GM12875 (cell line): ENCODE measurements at regions not wholly inside any gene's neighbourhood (a gene's known extent, or its start where the extent isn't known, plus 50 kb on each side); places are given as distances from the start of the nearest gene placed in this dataset.

ENCODE experiments used
- H3K4me3 ChIP-seq: one replicate; pipeline ENCODE4 v1.5.1; 2011; ENCODE audit warnings: low read depth, low read length, control low read depth
- TF ChIP-seq, protein P1 (sequence below): IDR thresholded peaks from 2 replicates; pipeline ENCODE4 v1.5.1; 2011; ENCODE audit warnings: low read depth, mild to moderate bottlenecking, control low read depth, inconsistent platforms, low read length, moderate library complexity, borderline replicate concordance; ENCODE audit not compliant: insufficient read depth

DNA sequence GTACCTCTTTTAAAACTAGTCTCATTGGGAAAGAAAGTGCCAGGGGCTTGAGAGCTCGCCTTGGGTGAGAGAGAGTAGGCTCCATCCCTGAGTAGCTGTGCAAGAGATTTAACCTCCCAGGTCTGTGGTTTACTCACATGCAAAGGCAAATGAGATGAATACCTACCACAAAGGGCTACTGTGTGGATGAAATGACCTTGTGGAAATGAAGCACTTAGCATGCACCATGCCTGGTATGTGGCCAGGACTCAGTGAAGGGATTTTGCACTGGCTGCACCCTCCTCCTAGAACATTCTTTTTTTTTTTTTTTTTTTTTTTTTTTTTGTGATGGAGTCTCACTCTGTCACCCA is 120.3 kb downstream of the PROX1 start:
- TF ChIP-seq, protein P1, sequence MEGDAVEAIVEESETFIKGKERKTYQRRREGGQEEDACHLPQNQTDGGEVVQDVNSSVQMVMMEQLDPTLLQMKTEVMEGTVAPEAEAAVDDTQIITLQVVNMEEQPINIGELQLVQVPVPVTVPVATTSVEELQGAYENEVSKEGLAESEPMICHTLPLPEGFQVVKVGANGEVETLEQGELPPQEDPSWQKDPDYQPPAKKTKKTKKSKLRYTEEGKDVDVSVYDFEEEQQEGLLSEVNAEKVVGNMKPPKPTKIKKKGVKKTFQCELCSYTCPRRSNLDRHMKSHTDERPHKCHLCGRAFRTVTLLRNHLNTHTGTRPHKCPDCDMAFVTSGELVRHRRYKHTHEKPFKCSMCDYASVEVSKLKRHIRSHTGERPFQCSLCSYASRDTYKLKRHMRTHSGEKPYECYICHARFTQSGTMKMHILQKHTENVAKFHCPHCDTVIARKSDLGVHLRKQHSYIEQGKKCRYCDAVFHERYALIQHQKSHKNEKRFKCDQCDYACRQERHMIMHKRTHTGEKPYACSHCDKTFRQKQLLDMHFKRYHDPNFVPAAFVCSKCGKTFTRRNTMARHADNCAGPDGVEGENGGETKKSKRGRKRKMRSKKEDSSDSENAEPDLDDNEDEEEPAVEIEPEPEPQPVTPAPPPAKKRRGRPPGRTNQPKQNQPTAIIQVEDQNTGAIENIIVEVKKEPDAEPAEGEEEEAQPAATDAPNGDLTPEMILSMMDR: no peak
- H3K4me3 ChIP-seq: no peak overlapping the region

DNA sequence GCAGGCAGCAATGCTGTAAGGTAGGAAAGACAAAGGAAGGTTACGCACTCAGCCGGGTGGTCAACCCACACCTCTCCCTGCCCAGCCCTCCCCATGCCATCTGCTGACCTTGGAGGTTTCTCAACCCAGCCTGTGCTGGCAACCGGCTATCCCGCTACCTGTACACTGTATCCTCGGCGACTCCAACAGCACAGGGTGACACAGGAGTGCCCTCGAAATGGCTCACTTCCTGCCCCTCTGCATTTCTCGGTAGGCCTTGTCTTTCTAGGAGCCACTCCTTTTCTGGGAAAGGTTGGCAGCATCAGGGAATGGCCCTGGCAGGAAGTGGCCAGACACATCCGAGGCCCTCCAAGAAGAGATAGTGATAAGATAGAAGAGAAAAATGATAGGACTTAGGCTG is 124.0 kb downstream of the PROX1 start:
- no peak overlapping the region for H3K4me3 ChIP-seq
- TF ChIP-seq, protein P1: no peak

DNA sequence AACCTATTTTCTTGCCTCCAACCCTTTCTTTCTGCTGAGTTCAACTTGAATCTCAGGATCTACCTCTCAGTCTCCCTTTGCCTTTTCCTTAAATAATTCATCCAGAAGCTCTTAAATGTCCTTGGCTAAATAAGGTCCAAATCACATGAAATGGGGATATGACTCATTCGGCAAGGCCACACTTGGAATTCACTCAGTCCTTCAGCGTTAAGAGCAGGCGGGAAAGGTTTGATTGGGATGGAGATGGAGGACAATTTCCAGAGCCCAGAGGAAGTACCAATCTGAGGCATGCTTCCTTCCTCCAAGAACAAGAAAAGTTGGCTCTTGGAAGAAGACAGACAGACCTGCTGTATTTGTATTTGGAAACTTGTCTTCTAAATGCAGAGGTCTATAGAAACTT is 128.5 kb downstream of the PROX1 start:
- H3K4me3 ChIP-seq: no peak overlapping the region
- TF ChIP-seq, protein P1: no peak

DNA sequence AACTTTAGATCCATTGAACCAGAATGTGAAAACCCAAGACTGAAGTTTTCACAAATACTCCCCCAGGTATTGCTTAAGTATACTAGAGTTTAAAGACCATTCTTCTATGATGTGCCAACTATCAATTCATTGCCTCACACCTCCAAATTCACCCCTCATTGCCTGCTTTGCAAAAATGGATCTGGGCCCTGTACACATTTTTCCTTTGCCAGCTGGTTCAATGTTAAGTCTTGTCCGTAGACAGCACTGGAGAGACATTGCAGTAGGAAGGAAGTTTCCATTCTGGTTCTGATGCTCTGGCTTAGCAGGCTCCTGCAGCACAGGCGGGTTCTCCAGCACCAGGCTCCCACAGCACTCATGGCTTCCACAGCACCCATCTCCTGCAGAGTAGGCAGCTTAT is 130.0 kb downstream of the PROX1 start:
- TF ChIP-seq, protein P1: no peak
- no peak overlapping the region for H3K4me3 ChIP-seq

DNA sequence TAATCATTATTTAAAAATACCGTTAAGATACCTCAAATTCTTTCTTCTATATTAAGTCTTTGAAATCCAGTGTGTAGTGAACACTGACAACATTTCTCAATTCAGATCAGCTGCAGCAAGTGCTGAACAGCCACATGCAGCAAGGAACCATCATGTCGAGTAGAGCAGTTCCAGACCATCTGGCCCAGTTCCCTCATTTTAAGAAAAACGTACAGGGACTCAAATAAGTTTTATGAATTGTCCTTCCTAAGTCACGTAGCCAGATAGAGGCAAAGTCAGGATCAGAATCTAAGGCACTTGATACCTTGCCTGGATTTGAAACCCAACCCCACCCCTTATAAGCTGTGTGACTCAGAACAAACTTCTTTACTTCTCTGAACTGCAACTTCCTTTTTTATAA is 132.4 kb downstream of the PROX1 start:
- TF ChIP-seq, protein P1: no peak
- H3K4me3 ChIP-seq: no peak overlapping the region

DNA sequence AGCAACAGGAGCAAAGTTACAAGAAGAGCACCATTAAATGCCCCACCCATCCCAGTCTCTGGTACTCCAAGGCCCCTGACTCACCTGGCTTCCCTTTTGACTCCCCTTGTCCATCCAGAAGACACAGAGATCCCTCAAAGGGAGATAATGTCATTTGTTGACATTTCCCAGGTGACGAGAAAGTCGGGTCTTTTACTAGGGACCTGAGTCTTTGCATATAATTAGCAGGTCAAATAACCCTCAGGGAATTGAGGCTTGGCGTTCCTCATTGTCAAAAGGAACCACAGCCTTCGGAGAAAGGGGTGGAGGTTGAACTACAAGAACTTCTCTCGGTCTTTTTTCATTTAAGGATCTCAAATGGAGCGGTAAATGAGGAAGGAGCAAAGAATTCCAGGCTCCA is 133.2 kb downstream of the PROX1 start:
- no peak overlapping the region for H3K4me3 ChIP-seq
- TF ChIP-seq, protein P1: no peak

DNA sequence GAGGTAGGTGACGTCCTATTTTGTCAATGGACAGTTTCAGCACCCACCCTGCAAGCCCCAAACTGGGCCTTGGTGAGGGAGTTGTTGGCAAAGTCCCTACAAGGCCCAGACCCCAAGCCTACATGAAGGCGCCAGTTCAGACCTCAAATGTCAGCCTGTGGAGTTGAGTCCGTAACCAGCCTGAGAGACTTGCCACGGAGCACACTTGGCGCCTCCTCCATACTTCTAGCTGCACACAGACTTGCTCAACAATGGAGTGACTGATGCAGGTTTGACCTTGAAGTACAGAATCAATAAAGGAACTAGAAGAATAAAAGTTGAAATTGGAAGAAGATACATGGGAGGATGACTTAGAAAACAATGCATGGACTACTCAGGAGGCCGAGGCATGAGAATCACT is 134.3 kb downstream of the PROX1 start:
- no peak overlapping the region for H3K4me3 ChIP-seq
- TF ChIP-seq, protein P1: no peak
